AG04449 (cell line): ENCODE measurements at regions not wholly inside any gene's neighbourhood (a gene's known extent, or its start where the extent isn't known, plus 50 kb on each side); places are given as distances from the start of the nearest gene placed in this dataset.

Experiments
- CTCF ChIA-PET: fragments of 350-600 bp; formaldehyde crosslinking; extraction: SDS; loops from one replicate; lab custom pipeline; 2021; ENCODE audit warnings: antibody characterized with exemption; lab: Yijun Ruan, JAX
- POLR2A ChIA-PET: fragments of 400-600, 350-600 bp; formaldehyde crosslinking; extraction: SDS; loops from one replicate; lab custom pipeline; 2020; ENCODE audit warnings: antibody characterized with exemption, inconsistent platforms; lab: Yijun Ruan, JAX
- DNase-seq: peaks from one replicate; pipeline ENCODE4 v3.0.0-alpha.2; 2010; ENCODE audit warnings: low read depth, low spot score
- H3K4me3 ChIP-seq: 2 replicates; pipeline ENCODE4 v1.5.1; 2011; ENCODE audit warnings: low read depth, mild to moderate bottlenecking, control low read depth, low read length
- CTCF ChIP-seq: IDR thresholded peaks from one replicate; pipeline ENCODE4 v1.5.1; 2011; ENCODE audit warnings: mild to moderate bottlenecking, moderate library complexity, low read length, control low read depth, inconsistent platforms; ENCODE audit not compliant: insufficient read depth; ENCODE audit errors: missing control alignments

- DNase-seq: no peak
- ChIA-PET POLR2A (no interaction called here), CTCF (no interaction called here)
- no peak overlapping the region for H3K4me3 ChIP-seq
- TF ChIP-seq CTCF: no peak
Measured at GRCh38 chr3:28780480-28780879, 431.9 kb upstream of the AZI2 start.

- ChIA-PET CTCF (no interaction called here), POLR2A (no interaction called here)
- TF ChIP-seq CTCF: no peak
- H3K4me3 ChIP-seq: no peak overlapping the region
- no peak for DNase-seq
Measured at GRCh38 chr3:28781053-28781452, 432.4 kb upstream of the AZI2 start.

- TF ChIP-seq CTCF: no peak
- ChIA-PET CTCF (no interaction called here), POLR2A (no interaction called here)
- no peak for DNase-seq
- no peak overlapping the region for H3K4me3 ChIP-seq
Measured at GRCh38 chr3:28786446-28786845, 437.8 kb upstream of the AZI2 start.

GRCh38 chr3:28788571-28788970, 439.9 kb upstream of the AZI2 start:
- TF ChIP-seq CTCF: no peak
- ChIA-PET POLR2A (no interaction called here), CTCF (no interaction called here)

GRCh38 chr3:28791713-28792255, 443.2 kb upstream of the AZI2 start:
- no peak overlapping the region for H3K4me3 ChIP-seq
- DNase-seq: no peak
- POLR2A ChIA-PET: no interaction called here
- TF ChIP-seq CTCF: no peak
- CTCF ChIA-PET: no interaction called here

More at GRCh38 chr3:28788571-28788970, 439.9 kb upstream of the AZI2 start:
- no peak overlapping the region for H3K4me3 ChIP-seq
- DNase-seq: no peak

- CTCF ChIA-PET: no interaction called here
- H3K4me3 ChIP-seq: no peak overlapping the region
- TF ChIP-seq CTCF: no peak
- POLR2A ChIA-PET: no interaction called here
- no peak for DNase-seq
Measured at GRCh38 chr3:28792604-28793003, 444.0 kb upstream of the AZI2 start.
